ENCODE measurements at regions not wholly inside any gene's neighbourhood (a gene's known extent, or its start where the extent isn't known, plus 50 kb on each side); places are given as distances from the start of the nearest gene placed in this dataset.

- no peak for TF ChIP-seq EZH2phosphoT487 (IDR thresholded peaks at IDR 0.05; ENCODE audit: low read depth, severe bottlenecking, unreplicated experiment)
- TF ChIP-seq EZH2 (IDR thresholded peaks at IDR 0.05; ENCODE audit: borderline replicate concordance) = no peak
- no peak for TF ChIP-seq CTCF (IDR thresholded peaks at IDR 0.05; ENCODE audit: poor library complexity)
These were observed 397.6 kb downstream of the FBXO15 start for GRCh38 chr18:73750052-73750451.

Data from hepatocyte (in vitro differentiated cells).